ENCODE measurements at regions not wholly inside any gene's neighbourhood (a gene's known extent, or its start where the extent isn't known, plus 50 kb on each side); places are given as distances from the start of the nearest gene placed in this dataset.

DNA sequence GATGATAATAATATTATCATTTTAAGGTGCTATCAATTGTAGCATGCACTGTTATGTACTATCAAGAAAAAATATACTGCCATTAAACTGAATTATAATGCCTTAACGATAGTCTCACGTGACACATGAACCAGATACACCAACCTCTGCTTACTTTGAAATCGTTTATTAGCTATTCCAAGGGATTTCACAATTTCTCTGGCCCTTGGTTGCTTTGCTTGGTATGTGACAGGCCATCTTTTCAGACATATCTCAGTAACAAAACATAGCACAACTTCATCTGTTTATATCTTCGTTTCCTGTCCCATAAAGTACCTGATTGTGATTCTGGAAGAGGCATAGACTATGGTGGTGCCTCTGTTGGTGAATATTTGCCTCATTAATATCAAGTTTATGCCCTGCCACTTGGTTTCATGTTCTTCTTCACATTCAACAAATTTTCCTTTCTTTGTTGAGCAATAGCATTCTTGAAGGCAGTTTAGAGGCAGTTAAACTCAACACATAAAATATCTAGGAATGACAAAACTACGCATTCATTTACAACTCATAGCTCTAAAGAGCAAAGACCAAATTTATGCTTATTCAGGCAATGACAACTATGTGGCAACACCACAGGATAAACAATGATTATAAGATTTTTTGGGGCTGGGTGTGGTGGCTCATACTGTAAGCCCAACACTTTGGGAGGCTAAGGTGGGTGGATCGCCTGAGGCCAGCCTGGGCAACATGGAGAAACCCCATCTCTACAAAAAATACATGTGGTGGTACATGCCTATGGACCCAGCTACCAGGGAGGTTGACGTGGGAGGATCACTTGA, 84.3 kb downstream of the MCFD2 start:
- TF ChIP-seq, protein P1, sequence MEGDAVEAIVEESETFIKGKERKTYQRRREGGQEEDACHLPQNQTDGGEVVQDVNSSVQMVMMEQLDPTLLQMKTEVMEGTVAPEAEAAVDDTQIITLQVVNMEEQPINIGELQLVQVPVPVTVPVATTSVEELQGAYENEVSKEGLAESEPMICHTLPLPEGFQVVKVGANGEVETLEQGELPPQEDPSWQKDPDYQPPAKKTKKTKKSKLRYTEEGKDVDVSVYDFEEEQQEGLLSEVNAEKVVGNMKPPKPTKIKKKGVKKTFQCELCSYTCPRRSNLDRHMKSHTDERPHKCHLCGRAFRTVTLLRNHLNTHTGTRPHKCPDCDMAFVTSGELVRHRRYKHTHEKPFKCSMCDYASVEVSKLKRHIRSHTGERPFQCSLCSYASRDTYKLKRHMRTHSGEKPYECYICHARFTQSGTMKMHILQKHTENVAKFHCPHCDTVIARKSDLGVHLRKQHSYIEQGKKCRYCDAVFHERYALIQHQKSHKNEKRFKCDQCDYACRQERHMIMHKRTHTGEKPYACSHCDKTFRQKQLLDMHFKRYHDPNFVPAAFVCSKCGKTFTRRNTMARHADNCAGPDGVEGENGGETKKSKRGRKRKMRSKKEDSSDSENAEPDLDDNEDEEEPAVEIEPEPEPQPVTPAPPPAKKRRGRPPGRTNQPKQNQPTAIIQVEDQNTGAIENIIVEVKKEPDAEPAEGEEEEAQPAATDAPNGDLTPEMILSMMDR (IDR thresholded peaks at IDR 0.05) = no peak
- Histone ChIP-seq H3K9me3 (no peaks in the 10 kb centered on the region), H3K4me3 (no peak overlapping the region), H3K27me3 (no peaks in the 10 kb centered on the region), H3K4me1 (peaks cover 0 to 9% (median under 1%) of the 10 kb centered on the region in 4 donors), H3K36me3 (no peaks in the 10 kb centered on the region), H3K27ac (no peak overlapping the region)
- DNase-seq = peak in 1 of 2 donors; percentile 18
- intact Hi-C loops (cut with DNase I; ENCODE audit: low total_unique reads) = no loop called here

DNA sequence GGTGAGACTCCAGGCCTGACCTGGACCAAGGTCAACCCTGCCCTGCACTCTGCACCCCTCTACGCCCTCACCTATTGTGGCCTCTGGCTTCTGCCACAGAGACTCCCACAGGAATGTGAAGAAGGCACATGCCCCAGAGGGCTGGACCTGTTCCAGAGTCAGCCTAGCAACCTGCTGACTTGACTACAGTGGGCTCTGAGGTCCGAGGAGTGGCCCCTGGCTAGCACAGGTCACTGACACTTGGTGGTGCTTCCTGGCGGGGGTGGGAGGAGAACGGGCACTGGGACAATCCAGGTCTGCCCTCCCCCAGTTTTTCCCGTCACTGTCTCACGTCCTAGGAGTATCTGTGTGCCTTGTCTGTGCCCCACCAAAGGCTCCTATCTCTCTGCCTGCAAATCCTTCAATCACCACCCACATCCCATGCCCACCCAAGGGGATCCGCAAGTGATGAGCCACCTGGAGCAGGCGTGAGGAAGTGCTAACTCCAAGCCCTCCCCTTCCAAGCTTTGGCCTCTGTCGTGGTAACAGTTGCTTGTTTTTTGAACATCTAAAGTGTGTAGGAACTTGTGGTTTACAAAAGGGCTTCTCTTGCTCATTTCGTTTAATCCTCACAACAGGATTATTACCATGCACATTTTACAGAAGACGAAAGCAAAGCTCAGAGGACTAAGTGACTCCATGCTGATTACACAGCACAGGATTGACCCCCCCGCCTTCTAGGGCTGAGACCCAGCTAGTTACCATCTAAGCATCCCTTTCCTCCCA, 86.2 kb downstream of the MCFD2 start:
- Histone ChIP-seq H3K4me3 (no peak overlapping the region), H3K9me3 (no peaks in the 10 kb centered on the region), H3K27ac (no peak overlapping the region), H3K36me3 (no peaks in the 10 kb centered on the region), H3K27me3 (no peaks in the 10 kb centered on the region), H3K4me1 (no peaks in the 10 kb centered on the region)
- intact Hi-C loops (cut with DNase I; ENCODE audit: low total_unique reads) = no loop called here
- peak in 1 of 2 donors; percentile 15 for DNase-seq
- TF ChIP-seq, protein P1 (IDR thresholded peaks at IDR 0.05) = no peak

DNA sequence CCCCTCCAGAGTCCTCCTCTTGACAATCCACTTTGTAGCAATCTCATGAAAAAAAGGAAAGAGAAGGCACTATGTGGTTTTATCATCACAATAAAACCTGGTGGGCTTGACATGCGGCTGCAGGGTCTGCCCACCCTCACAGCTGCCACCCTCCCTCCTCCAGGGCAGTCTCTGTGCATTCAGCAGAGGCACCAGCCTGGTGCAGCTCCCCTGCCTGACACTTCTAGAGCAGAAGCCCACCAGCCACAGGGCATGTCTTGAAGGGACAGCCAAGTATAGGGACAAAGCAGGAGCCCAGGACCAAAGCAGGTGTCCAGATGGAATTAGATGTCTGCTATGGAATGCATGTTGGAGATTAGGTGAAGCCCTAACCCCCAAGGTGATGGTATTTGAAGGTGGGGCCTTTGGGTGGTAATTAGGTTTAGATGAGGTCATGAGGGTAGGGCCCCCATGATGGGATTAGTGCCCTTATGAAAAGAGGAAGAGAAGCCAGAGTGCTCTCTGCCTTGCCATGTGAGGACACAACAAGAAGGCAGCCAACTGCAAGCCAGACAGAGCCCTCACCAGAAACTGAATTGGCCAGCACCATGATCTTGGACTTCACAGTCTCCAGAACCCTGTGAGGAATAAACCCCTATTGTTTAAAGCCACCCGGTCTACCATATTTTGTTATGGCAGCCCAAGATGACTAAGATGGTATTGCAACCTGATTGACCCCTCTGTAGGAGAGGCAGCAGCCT, 86.9 kb downstream of the MCFD2 start:
- H3K27ac ChIP-seq = no peak overlapping the region
- no peaks in the 10 kb centered on the region for H3K27me3 ChIP-seq
- no peak overlapping the region for H3K4me3 ChIP-seq
- peak in 1 of 2 donors; percentile 5 for DNase-seq
- no peaks in the 10 kb centered on the region for H3K4me1 ChIP-seq
- no peaks in the 10 kb centered on the region for H3K36me3 ChIP-seq
- TF ChIP-seq, protein P1 (IDR thresholded peaks at IDR 0.05) = no peak
- H3K9me3 ChIP-seq = no peaks in the 10 kb centered on the region
- intact Hi-C loops (cut with DNase I; ENCODE audit: low total_unique reads) = no loop called here

DNA sequence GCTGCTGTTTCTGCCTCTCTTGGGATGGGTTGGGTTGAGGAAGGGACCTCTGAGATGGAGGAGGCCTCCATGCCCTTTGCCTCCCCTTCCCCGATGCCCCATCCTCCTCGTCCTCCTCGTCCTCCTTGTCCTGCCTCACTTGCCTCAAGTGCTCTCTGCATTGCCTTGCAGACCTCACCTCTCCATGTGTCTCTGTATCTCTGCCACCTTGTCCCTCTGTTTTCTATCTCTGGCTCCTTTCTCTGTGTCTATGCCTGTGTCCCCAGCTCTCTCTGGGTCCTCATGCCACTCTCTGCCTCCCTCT, 87.5 kb downstream of the MCFD2 start:
- intact Hi-C loops (cut with DNase I; ENCODE audit: low total_unique reads) = no loop called here
- TF ChIP-seq, protein P1 (IDR thresholded peaks at IDR 0.05) = no peak

DNA sequence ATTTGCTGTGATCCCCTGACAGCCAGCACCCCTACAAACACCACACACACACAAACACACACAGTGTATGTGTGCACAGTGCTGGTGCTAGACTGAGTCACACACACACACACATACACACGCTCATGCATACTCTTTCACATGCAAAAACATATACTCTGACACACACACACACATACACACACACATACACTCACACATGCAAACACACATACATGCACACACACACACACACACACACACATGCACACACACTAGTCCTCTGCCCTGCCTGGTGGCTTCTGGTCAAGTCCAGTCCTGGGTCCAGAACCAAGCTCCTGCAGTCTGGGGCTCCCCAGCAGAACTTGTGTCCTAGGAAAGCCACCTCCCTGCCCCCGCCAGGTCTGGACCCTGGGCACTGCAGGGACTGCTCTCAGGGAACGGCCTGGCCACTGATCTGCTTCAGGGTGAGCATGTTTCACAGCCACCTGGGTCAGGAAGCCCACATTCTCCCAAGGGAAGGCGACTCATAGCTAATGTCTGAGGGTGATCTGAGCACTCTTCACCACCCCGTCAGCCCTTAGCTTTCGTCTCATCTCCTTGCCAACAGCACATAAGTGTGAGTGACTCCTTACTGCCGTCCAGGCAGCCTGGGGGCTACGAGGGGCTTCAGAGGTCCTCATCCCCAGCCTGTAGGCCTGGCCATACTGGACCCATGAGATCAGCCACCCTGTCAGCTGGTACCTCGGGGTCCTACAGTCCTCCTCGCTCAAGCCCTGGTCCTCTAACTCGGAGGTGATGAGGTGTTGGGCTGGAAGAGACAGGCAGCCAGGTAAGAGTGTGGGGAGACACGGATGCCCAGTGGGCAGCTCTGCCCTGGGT, 88.1 kb downstream of the MCFD2 start:
- TF ChIP-seq, protein P1 (IDR thresholded peaks at IDR 0.05) = no peak
- Histone ChIP-seq H3K4me1 (no peaks in the 10 kb centered on the region), H3K4me3 (no peak overlapping the region), H3K36me3 (no peaks in the 10 kb centered on the region), H3K27ac (no peak overlapping the region), H3K27me3 (no peaks in the 10 kb centered on the region), H3K9me3 (no peaks in the 10 kb centered on the region)
- DNase-seq = peak in 1 of 2 donors; percentile 14
- intact Hi-C loops (cut with DNase I; ENCODE audit: low total_unique reads) = no loop called here

More for the DNA sequence above, 87.5 kb downstream of the MCFD2 start:
- Histone ChIP-seq H3K27ac (no peak overlapping the region), H3K27me3 (no peaks in the 10 kb centered on the region), H3K9me3 (no peaks in the 10 kb centered on the region), H3K36me3 (no peaks in the 10 kb centered on the region), H3K4me1 (no peaks in the 10 kb centered on the region), H3K4me3 (no peak overlapping the region)
- DNase-seq = peak in 1 of 2 donors; percentile 2

All from tibial artery (tissue), 4 donors.